ENCODE measurements at regions not wholly inside any gene's neighbourhood (a gene's known extent, or its start where the extent isn't known, plus 50 kb on each side); places are given as distances from the start of the nearest gene placed in this dataset.

DNA sequence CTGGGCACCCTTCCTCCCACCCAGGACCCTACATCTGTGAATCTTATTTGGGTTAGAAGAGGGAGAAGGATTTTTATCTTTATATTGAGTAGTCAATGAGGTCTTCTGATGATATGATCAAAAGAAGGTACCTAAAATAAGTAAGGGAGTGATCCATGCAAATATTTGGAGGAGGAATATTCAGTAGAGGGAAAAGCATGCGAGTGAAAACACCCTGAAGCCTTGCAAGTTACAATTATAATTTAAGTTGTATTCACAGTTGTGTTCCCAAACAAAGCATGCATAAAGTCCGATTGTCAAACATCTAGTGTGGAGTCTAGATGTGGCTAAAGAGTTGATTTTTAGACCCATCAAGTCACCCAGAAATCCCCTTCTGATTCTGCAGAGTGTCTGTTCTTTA lies 530.2 kb upstream of the ZEB2 start:
- ATAC-seq (no peak), DNase-seq (no peak)
- TF ChIP-seq, protein P1, sequence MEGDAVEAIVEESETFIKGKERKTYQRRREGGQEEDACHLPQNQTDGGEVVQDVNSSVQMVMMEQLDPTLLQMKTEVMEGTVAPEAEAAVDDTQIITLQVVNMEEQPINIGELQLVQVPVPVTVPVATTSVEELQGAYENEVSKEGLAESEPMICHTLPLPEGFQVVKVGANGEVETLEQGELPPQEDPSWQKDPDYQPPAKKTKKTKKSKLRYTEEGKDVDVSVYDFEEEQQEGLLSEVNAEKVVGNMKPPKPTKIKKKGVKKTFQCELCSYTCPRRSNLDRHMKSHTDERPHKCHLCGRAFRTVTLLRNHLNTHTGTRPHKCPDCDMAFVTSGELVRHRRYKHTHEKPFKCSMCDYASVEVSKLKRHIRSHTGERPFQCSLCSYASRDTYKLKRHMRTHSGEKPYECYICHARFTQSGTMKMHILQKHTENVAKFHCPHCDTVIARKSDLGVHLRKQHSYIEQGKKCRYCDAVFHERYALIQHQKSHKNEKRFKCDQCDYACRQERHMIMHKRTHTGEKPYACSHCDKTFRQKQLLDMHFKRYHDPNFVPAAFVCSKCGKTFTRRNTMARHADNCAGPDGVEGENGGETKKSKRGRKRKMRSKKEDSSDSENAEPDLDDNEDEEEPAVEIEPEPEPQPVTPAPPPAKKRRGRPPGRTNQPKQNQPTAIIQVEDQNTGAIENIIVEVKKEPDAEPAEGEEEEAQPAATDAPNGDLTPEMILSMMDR (IDR thresholded peaks at IDR 0.05) = no peak
- Histone ChIP-seq H3K4me1 (no peaks in the 10 kb centered on the region), H3K27ac (no peak overlapping the region), H3K9me3 (no peaks in the 10 kb centered on the region), H3K36me3 (no peaks in the 10 kb centered on the region), H3K4me3 (no peak overlapping the region), H3K27me3 (no peaks in the 10 kb centered on the region)
- intact Hi-C loops (cut with DNase I) = no loop called here

- intact Hi-C loops (cut with DNase I) = no loop called here
- no peak for ATAC-seq
Measured at GRCh38 chr2:145049475-145049874, 529.6 kb upstream of the ZEB2 start.

DNA sequence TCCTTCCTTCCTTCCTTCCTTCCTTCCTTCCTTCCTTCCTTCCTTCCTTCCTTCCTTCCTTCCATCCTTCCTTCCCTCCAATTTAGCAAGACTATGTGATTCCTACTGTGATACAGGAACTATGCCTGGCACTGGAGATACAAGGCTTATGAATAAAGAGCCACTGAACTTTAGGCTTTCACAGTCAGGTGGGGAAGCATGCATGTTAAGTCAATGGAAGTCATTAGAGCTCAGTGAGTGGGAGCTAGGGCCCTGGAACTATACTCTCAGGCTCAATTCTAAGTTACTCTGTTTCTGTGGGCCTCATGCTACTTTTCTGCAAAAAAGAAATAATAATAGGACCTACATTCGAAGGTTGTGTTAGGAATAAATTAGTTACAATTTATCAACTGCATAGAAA lies 527.6 kb upstream of the ZEB2 start:
- intact Hi-C loops (cut with DNase I) = no loop called here
- Histone ChIP-seq H3K27me3 (no peaks in the 10 kb centered on the region), H3K36me3 (no peaks in the 10 kb centered on the region), H3K4me3 (no peak overlapping the region), H3K27ac (no peak overlapping the region), H3K4me1 (no peaks in the 10 kb centered on the region), H3K9me3 (no peaks in the 10 kb centered on the region)
- DNase-seq (no peak), ATAC-seq (no peak)
- TF ChIP-seq, protein P1 (IDR thresholded peaks at IDR 0.05) = no peak

More at GRCh38 chr2:145049475-145049874, 529.6 kb upstream of the ZEB2 start:
- no peaks in the 10 kb centered on the region for H3K9me3 ChIP-seq
- H3K4me1 ChIP-seq = no peaks in the 10 kb centered on the region
- no peaks in the 10 kb centered on the region for H3K36me3 ChIP-seq
- H3K27me3 ChIP-seq = no peaks in the 10 kb centered on the region
- TF ChIP-seq, protein P1 (IDR thresholded peaks at IDR 0.05) = no peak
- DNase-seq = no peak
- no peak overlapping the region for H3K27ac ChIP-seq
- no peak overlapping the region for H3K4me3 ChIP-seq

DNA sequence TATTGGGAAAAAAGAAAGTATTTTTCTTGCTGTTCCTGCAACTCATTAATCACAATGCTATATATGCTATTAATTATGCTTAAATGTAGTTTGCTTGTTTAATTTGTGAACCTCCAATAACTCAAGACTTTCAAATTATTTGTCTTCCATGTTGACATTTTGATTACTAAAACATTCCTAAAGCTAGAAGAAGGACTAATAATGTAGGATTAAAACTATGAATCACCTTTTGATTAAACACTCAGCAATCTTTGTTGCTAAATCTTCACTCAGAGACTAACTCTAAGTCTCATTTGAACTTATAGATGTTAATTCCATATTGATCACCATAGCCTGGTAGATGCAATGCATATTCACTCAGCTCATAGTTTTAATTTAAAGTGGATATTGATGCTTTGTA lies 524.6 kb upstream of the ZEB2 start:
- H3K36me3 ChIP-seq = no peaks in the 10 kb centered on the region
- no peaks in the 10 kb centered on the region for H3K9me3 ChIP-seq
- intact Hi-C loops (cut with DNase I) = no loop called here
- TF ChIP-seq, protein P1 (IDR thresholded peaks at IDR 0.05) = no peak
- ATAC-seq (no peak), DNase-seq (no peak)
- no peak overlapping the region for H3K27ac ChIP-seq
- H3K4me1 ChIP-seq = no peaks in the 10 kb centered on the region
- H3K4me3 ChIP-seq = no peak overlapping the region
- no peaks in the 10 kb centered on the region for H3K27me3 ChIP-seq

GRCh38 chr2:145043399-145043834 lies 523.5 kb upstream of the ZEB2 start:
- intact Hi-C loops (cut with DNase I) = no loop called here
- H3K4me1 ChIP-seq = no peaks in the 10 kb centered on the region
- TF ChIP-seq, protein P1 (IDR thresholded peaks at IDR 0.05) = no peak
- no peaks in the 10 kb centered on the region for H3K36me3 ChIP-seq
- ATAC-seq (no peak), DNase-seq (peak in 1 of 4 donors; percentile 15)
- no peak overlapping the region for H3K4me3 ChIP-seq
- no peak overlapping the region for H3K27ac ChIP-seq
- H3K9me3 ChIP-seq = no peaks in the 10 kb centered on the region
- no peaks in the 10 kb centered on the region for H3K27me3 ChIP-seq

Measured in left lung (tissue), 4 donors.